ENCODE measurements at regions not wholly inside any gene's neighbourhood (a gene's known extent, or its start where the extent isn't known, plus 50 kb on each side); places are given as distances from the start of the nearest gene placed in this dataset.

DNA sequence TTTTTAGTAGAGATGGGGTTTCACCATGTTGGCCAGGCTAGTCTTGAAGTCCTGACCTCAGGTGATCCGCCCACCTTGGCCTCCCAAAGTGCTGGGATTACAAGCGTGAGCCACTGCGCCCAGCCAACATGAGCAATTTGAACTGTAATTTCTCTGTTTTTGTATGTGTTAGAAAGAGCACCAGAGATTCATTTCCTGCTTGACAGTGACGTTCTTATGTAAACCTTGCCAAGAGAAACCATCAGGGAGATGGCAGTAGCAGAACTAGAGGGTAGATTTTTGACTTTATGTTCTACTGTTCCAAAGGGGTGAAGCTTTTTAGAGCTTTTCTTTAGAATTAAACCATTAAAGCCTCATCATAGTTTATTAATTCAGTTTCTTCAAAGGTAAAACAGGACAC is 148.1 kb upstream of the UMPS start:
- Histone ChIP-seq H3K9me3 (ENCODE audit: control insufficient read depth, insufficient read depth, low read length) (no peaks in the 10 kb centered on the region), H3K27me3 (ENCODE audit: control insufficient read depth, insufficient read depth, low read length) (peaks cover 14% of the 10 kb centered on the region), H3K4me3 (ENCODE audit: low read depth, low read length) (no peak overlapping the region), H3K27ac (ENCODE audit: low read depth, low read length) (no peak overlapping the region), H3K36me3 (ENCODE audit: control insufficient read depth, insufficient read depth, low read length) (no peaks in the 10 kb centered on the region), H3K4me1 (ENCODE audit: control insufficient read depth, insufficient read depth, low read length) (peaks cover 28% of the 10 kb centered on the region)
- no peak for DNase-seq (ENCODE audit: low read depth in 4 of 6, low spot score in 6 of 6)
- 81% methylated on average over 4 of the region's 4 CpGs for WGBS (ENCODE audit: insufficient coverage)

DNA sequence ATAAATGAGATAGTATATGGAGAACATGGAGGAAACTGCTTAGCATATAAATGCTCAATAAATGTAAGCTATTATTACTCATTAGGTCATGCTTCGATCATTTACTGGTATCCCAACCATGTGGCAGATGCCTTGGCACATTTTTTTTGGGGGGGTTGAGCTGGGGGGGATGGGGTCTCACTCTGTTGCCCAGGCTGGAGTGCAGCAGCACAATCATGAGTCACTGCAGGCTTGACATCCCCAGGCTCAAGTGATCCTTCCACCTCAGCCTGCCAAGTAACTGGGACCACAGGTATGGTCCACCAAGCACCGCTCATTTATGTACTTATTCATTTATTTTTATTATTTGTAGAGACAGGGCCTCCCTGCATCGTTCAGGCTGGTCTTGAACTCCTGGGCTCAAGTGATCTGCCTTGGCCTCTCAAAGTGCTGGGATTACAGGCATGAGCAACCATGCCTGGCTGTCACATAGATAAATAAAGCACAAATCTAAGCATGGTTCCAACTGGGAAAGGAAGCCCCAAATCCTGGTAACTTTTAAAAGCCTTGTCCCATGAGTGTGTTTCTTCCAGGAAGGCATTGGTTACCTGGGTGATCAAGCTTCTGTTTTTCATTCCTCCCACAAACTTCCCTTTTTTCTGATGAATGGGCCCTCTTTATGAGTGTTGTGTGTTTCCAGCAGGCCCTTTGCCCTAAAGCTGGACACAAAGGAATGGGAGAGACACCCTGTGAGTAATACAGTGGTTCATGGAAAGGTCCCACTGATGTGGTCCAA is 147.4 kb upstream of the UMPS start:
- H3K27ac ChIP-seq (ENCODE audit: low read depth, low read length) = no peak overlapping the region
- H3K36me3 ChIP-seq (ENCODE audit: control insufficient read depth, insufficient read depth, low read length) = no peaks in the 10 kb centered on the region
- peak in 1 of 6 donors; percentile 58 for DNase-seq (ENCODE audit: low read depth in 4 of 6, low spot score in 6 of 6)
- H3K4me3 ChIP-seq (ENCODE audit: low read depth, low read length) = no peak overlapping the region
- WGBS (ENCODE audit: insufficient coverage) = 100% methylated on average over 1 of the region's 3 CpGs
- H3K4me1 ChIP-seq (ENCODE audit: control insufficient read depth, insufficient read depth, low read length) = peaks cover 28% of the 10 kb centered on the region
- peaks cover 14% of the 10 kb centered on the region for H3K27me3 ChIP-seq (ENCODE audit: control insufficient read depth, insufficient read depth, low read length)
- no peaks in the 10 kb centered on the region for H3K9me3 ChIP-seq (ENCODE audit: control insufficient read depth, insufficient read depth, low read length)

DNA sequence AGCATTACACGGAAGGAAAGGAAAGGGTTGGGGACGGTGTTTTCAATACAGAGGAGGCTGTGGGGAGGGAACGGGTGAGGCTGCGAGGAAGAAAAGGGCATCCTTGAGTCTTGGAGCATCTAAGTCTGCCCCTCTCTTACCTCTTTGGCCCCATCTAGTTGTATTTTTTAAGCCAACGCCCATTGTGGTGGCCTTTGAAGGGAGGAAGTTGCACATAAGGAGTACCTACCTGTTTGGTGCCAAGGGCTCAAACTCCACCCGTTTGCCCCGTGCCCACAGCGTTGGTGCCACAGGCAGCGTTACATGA is 146.1 kb upstream of the UMPS start:
- Histone ChIP-seq H3K27ac (ENCODE audit: low read depth, low read length) (no peak overlapping the region), H3K4me1 (ENCODE audit: control insufficient read depth, insufficient read depth, low read length) (peaks cover 28% of the 10 kb centered on the region), H3K9me3 (ENCODE audit: control insufficient read depth, insufficient read depth, low read length) (no peaks in the 10 kb centered on the region), H3K36me3 (ENCODE audit: control insufficient read depth, insufficient read depth, low read length) (no peaks in the 10 kb centered on the region), H3K4me3 (ENCODE audit: low read depth, low read length) (peak overlapping the region; percentile 9), H3K27me3 (ENCODE audit: control insufficient read depth, insufficient read depth, low read length) (peaks cover 14% of the 10 kb centered on the region)
- no peak for DNase-seq (ENCODE audit: low read depth in 4 of 6, low spot score in 6 of 6)
- WGBS (ENCODE audit: insufficient coverage) = 16% methylated on average over 4 of the region's 9 CpGs

DNA sequence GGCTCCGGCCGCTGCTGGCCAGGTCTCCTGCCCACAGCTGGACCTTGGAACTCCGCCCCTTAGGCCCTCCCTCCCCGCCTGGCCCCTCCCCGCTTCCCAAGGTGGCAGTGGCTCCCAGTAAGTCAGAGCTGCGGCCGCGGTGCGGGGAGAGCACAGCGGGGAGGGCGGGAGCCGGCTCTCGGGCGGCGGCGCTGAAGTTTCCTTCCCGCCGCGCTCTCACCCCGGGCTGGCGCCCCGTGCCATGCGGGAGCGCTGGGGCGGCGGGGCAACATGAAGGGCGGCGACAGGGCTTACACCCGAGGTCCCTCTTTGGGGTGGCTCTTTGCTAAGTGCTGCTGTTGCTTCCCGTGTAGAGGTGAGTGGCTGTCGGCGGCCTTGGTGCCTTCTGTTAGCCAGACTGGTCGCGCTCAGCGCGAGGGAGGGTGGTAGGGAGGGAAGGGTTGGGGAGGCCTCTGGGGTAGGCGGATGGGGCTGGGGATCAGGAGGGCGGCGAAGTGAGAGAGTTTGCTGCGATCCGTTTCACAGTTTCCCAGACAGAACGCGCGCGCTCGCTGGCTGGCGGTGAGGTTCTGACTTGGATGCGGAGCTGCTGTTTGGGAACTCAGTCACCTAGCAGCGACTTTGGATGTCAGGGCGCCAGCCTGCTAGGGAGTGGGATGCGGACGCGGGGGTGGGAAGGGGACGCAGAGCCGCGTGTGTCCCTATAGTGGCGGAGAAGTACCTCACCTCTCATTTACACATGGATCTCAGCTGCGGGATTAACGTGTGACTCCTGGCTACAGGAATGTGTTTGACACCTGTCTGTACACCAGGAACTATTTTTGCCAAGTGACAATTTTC is 145.5 kb upstream of the UMPS start:
- H3K4me3 ChIP-seq (ENCODE audit: low read depth, low read length) = peak overlapping the region; percentile 46
- peaks cover 28% of the 10 kb centered on the region for H3K4me1 ChIP-seq (ENCODE audit: control insufficient read depth, insufficient read depth, low read length)
- no peak overlapping the region for H3K27ac ChIP-seq (ENCODE audit: low read depth, low read length)
- WGBS (ENCODE audit: insufficient coverage) = under 1% methylated on average over 53 of the region's 59 CpGs
- no peaks in the 10 kb centered on the region for H3K9me3 ChIP-seq (ENCODE audit: control insufficient read depth, insufficient read depth, low read length)
- peak in 2 of 6 donors; percentile 57 to 62 for DNase-seq (ENCODE audit: low read depth in 4 of 6, low spot score in 6 of 6)
- H3K27me3 ChIP-seq (ENCODE audit: control insufficient read depth, insufficient read depth, low read length) = peaks cover 14% of the 10 kb centered on the region
- H3K36me3 ChIP-seq (ENCODE audit: control insufficient read depth, insufficient read depth, low read length) = no peaks in the 10 kb centered on the region

DNA sequence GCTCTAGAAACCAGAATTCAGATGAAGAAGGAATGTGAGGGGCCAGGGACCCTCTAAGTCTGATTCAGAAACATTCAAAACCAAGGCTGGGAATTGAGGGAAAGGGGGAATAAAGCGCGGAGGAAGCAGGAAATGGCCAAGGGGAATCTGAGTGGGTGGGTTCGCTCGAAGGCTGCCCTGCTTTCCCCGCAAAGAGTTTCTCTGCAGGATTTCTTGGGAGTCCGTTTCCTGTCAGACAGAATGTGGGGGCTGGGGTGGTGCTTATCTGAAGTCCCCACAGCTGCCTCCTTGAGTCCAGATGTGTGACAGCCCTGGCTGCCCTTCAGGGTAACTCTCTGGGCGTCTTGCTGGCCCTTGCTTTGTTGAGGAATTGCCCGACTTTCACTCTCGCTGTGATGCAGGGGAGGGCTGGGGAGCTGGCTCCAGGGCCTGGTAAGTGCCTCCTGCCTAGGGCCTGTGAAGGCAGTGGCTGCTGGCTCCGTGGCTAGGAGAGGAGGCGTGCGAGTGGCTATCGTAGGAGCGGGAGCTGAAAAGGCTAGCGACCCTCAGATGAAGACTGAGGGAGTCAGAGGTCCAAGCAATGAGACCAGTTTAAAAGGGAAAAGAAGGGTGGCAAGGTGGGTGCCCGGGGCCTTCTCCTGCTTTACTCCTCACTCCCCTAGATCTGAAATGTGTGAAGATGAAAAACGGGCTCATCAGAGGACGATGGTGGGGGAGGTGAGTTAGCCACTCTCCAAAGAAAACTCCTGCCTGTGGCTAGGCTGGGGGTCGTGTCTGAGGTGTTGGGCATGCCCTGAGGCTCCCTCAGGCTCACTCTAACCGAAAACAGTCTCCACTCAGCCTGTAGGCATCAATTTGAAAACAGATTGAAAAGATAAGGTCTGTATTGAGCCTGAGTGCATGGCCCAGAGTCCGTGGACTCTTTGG is 143.9 kb upstream of the UMPS start:
- Histone ChIP-seq H3K27me3 (ENCODE audit: control insufficient read depth, insufficient read depth, low read length) (peaks cover 14% of the 10 kb centered on the region), H3K36me3 (ENCODE audit: control insufficient read depth, insufficient read depth, low read length) (no peaks in the 10 kb centered on the region), H3K4me3 (ENCODE audit: low read depth, low read length) (no peak overlapping the region), H3K4me1 (ENCODE audit: control insufficient read depth, insufficient read depth, low read length) (peaks cover 28% of the 10 kb centered on the region), H3K9me3 (ENCODE audit: control insufficient read depth, insufficient read depth, low read length) (no peaks in the 10 kb centered on the region), H3K27ac (ENCODE audit: low read depth, low read length) (no peak overlapping the region)
- DNase-seq (ENCODE audit: low read depth in 4 of 6, low spot score in 6 of 6) = no peak
- 59% methylated on average over 17 of the region's 21 CpGs for WGBS (ENCODE audit: insufficient coverage)

DNA sequence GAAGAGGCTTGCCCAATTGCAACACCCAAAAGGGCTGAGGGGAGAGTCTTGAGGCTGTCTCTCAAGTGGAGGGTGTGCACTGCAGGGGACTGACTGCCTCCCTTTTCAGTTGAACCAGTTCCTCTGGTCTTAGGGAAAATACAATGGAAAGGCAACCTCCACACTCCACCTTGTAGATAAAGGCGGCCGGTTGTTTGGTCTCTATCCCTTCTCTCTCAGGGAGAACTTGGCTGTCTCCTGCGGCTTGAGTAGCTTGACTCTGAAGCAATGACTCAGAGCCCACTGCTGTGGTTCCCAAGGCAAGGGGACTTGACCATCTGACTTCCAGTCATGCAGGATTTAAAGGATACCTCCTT is 143.2 kb upstream of the UMPS start:
- H3K27me3 ChIP-seq (ENCODE audit: control insufficient read depth, insufficient read depth, low read length) = peaks cover 14% of the 10 kb centered on the region
- no peak overlapping the region for H3K27ac ChIP-seq (ENCODE audit: low read depth, low read length)

DNA sequence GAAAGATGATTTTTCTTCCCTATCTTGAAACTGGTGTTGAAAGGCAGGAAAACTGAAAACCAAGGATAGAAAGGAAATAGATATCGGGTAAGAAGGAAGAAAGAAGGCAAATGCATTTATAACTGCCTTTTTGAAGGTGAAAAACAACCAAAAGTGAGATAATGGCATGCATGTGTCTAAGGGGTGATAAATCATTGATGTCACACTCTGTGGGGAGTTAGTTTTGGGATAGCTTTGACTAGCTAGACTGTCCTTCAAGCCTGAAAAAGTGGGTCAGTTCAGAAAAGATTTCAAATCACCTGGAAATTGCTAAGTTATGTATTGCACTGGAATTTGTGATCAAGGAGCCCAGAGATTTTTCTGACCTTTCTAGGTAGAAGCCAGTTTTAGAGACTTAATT is 142.2 kb upstream of the UMPS start:
- Histone ChIP-seq H3K27me3 (ENCODE audit: control insufficient read depth, insufficient read depth, low read length) (peaks cover 14% of the 10 kb centered on the region), H3K36me3 (ENCODE audit: control insufficient read depth, insufficient read depth, low read length) (no peaks in the 10 kb centered on the region), H3K4me1 (ENCODE audit: control insufficient read depth, insufficient read depth, low read length) (peaks cover 27% of the 10 kb centered on the region), H3K9me3 (ENCODE audit: control insufficient read depth, insufficient read depth, low read length) (no peaks in the 10 kb centered on the region), H3K4me3 (ENCODE audit: low read depth, low read length) (no peak overlapping the region), H3K27ac (ENCODE audit: low read depth, low read length) (no peak overlapping the region)
- WGBS (ENCODE audit: insufficient coverage) = 94% methylated on average over 1 of the region's 1 CpG
- DNase-seq (ENCODE audit: low read depth in 4 of 6, low spot score in 6 of 6) = no peak

More for the DNA sequence above, 143.2 kb upstream of the UMPS start:
- no peak overlapping the region for H3K4me3 ChIP-seq (ENCODE audit: low read depth, low read length)
- DNase-seq (ENCODE audit: low read depth in 4 of 6, low spot score in 6 of 6) = no peak
- WGBS (ENCODE audit: insufficient coverage) = no CpG with 5 or more reads among the region's 3 CpGs
- H3K36me3 ChIP-seq (ENCODE audit: control insufficient read depth, insufficient read depth, low read length) = no peaks in the 10 kb centered on the region
- H3K9me3 ChIP-seq (ENCODE audit: control insufficient read depth, insufficient read depth, low read length) = no peaks in the 10 kb centered on the region
- peaks cover 28% of the 10 kb centered on the region for H3K4me1 ChIP-seq (ENCODE audit: control insufficient read depth, insufficient read depth, low read length)

DNA sequence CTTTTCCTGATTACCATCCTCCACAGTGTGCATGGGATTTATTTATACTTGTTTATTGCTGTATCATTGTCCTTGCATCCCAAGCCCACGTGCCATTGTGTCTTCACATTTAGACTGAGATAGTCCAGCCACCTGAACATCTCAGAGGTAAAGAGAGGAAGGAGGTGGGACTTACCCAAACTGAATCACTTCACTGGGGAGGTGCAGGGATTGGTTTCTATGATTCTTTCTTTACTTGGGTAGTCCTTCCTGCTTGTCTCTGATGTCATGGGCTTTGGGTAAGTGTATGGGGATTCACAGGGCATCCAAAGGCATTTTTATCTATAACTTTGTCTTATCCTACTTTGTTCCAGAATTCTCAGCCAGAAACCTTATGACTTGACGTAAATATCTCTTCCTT is 141.5 kb upstream of the UMPS start:
- peaks cover 14% of the 10 kb centered on the region for H3K27me3 ChIP-seq (ENCODE audit: control insufficient read depth, insufficient read depth, low read length)
- no peak overlapping the region for H3K4me3 ChIP-seq (ENCODE audit: low read depth, low read length)
- H3K27ac ChIP-seq (ENCODE audit: low read depth, low read length) = no peak overlapping the region
- DNase-seq (ENCODE audit: low read depth in 4 of 6, low spot score in 6 of 6) = no peak
- H3K4me1 ChIP-seq (ENCODE audit: control insufficient read depth, insufficient read depth, low read length) = peaks cover 27% of the 10 kb centered on the region
- no CpG with 5 or more reads among the region's 2 CpGs for WGBS (ENCODE audit: insufficient coverage)
- no peaks in the 10 kb centered on the region for H3K36me3 ChIP-seq (ENCODE audit: control insufficient read depth, insufficient read depth, low read length)
- H3K9me3 ChIP-seq (ENCODE audit: control insufficient read depth, insufficient read depth, low read length) = no peaks in the 10 kb centered on the region

DNA sequence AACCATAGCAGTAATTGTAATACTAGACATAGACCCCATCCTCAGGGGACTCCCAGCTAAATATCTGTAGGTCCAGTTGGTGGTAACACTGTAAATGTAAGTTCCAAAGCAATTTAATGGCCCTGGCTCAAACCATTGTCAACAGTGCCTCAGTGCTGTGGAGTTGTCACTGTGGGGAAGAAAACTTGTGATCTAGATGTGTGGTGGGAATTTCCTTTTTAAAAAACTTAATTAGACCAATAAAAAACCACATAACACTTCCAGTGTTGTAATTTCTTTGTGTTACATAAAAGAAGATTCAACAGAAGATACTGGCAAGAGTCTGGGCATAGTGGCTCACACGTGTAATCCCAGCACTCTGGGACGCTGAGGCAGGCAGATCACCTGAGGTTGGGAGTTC is 138.6 kb upstream of the UMPS start:
- Histone ChIP-seq H3K36me3 (ENCODE audit: control insufficient read depth, insufficient read depth, low read length) (no peaks in the 10 kb centered on the region), H3K4me1 (ENCODE audit: control insufficient read depth, insufficient read depth, low read length) (peaks cover 5% of the 10 kb centered on the region)
- 76% methylated on average over 2 of the region's 2 CpGs for WGBS (ENCODE audit: insufficient coverage)

More for the DNA sequence above, 138.6 kb upstream of the UMPS start:
- H3K4me3 ChIP-seq (ENCODE audit: low read depth, low read length) = no peak overlapping the region
- H3K9me3 ChIP-seq (ENCODE audit: control insufficient read depth, insufficient read depth, low read length) = no peaks in the 10 kb centered on the region
- no peak overlapping the region for H3K27ac ChIP-seq (ENCODE audit: low read depth, low read length)
- no peaks in the 10 kb centered on the region for H3K27me3 ChIP-seq (ENCODE audit: control insufficient read depth, insufficient read depth, low read length)
- no peak for DNase-seq (ENCODE audit: low read depth in 4 of 6, low spot score in 6 of 6)
